ENCODE measurements at regions not wholly inside any gene's neighbourhood (a gene's known extent, or its start where the extent isn't known, plus 50 kb on each side); places are given as distances from the start of the nearest gene placed in this dataset.

- TF ChIP-seq, protein P1, sequence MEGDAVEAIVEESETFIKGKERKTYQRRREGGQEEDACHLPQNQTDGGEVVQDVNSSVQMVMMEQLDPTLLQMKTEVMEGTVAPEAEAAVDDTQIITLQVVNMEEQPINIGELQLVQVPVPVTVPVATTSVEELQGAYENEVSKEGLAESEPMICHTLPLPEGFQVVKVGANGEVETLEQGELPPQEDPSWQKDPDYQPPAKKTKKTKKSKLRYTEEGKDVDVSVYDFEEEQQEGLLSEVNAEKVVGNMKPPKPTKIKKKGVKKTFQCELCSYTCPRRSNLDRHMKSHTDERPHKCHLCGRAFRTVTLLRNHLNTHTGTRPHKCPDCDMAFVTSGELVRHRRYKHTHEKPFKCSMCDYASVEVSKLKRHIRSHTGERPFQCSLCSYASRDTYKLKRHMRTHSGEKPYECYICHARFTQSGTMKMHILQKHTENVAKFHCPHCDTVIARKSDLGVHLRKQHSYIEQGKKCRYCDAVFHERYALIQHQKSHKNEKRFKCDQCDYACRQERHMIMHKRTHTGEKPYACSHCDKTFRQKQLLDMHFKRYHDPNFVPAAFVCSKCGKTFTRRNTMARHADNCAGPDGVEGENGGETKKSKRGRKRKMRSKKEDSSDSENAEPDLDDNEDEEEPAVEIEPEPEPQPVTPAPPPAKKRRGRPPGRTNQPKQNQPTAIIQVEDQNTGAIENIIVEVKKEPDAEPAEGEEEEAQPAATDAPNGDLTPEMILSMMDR (conservative IDR thresholded peaks at IDR 0.05; ENCODE audit: low read depth, low read length), result no peak
- no peak for TF ChIP-seq EZH2phosphoT487 (IDR thresholded peaks at IDR 0.05; ENCODE audit: borderline replicate concordance, low read length)
These were observed 123.3 kb upstream of the GBE1 start for GRCh38 chr3:81884791-81885190.

Data from PC-3 (cell line).